K562 (cell line): ENCODE measurements at regions not wholly inside any gene's neighbourhood (a gene's known extent, or its start where the extent isn't known, plus 50 kb on each side); places are given as distances from the start of the nearest gene placed in this dataset.

Experiments
- ATAC-seq: fragments of 200-7000 bp; cut with Tn5 transposase; 3 replicates; pipeline ENCODE4 v1.9.1; 2020; ENCODE audit warnings: moderate library complexity
- BruUV-seq: library from RNA; stranded (reverse); fragments of 400-500 nt; replicated peaks from 2 replicates; lab custom pipeline; 2021; lab: Mats Ljungman, UMichigan
- CTCF ChIA-PET: fragments of 300-600 bp; formaldehyde crosslinking; extraction: SDS; loops from one replicate; lab custom pipeline; 2021; ENCODE audit warnings: low intra/inter-chr PET ratio; lab: Yijun Ruan, JAX
- POLR2A ChIA-PET: fragments of 300-600, 350-650 bp; sonication (Branson Sonifier 250); formaldehyde crosslinking; extraction: SDS; loops from one replicate; lab custom pipeline; 2021; ENCODE audit warnings: antibody characterized with exemption, inconsistent platforms; lab: Yijun Ruan, JAX
- DNase-seq, 4 experiments: peaks; one replicate each; pipeline versions ENCODE4 v3.0.0 to v3.0.0-alpha.2; 2011 to 2018; ENCODE audit warnings: low spot score in 3 of 4, mixed read lengths in 3 of 4; ENCODE audit errors: extremely low read depth in 1 of 4
- FAIRE-seq: peaks from 2 replicates; lab custom pipeline; 2011; peaks lifted over from hg19 to GRCh38; lab: Jason Lieb, UNC
- H2AFZ ChIP-seq: 2 replicates; pipeline ENCODE4 v1.6.0; 2011; ENCODE audit warnings: low read depth, low read length, control low read depth, inconsistent platforms
- H3K27ac ChIP-seq: fragments of 200-600 bp; 3 replicates; pipeline ENCODE4 v1.8.0; 2011; ENCODE audit warnings: low read depth, mild to moderate bottlenecking, control low read depth, inconsistent platforms, low read length, moderate library complexity, mixed read lengths; ENCODE audit errors: extremely low read depth
- H3K27me3 ChIP-seq, 2 experiments: fragments of 300-600 bp in 1 of 2; 2 replicates in 1 of 2; 3 replicates in 1 of 2; pipeline versions ENCODE4 v1.6.0 to v1.8.0; 2011; ENCODE audit warnings: inconsistent platforms in 2 of 2, low read length in 2 of 2, mild to moderate bottlenecking in 1 of 2, mixed read lengths in 1 of 2, moderate library complexity in 1 of 2; ENCODE audit not compliant: control insufficient read depth in 2 of 2, insufficient read depth in 2 of 2
- H3K36me3 ChIP-seq: fragments of 300-600 bp; 3 replicates; pipeline ENCODE4 v1.8.0; 2011; ENCODE audit warnings: mild to moderate bottlenecking, low read length, inconsistent platforms; ENCODE audit not compliant: control insufficient read depth, insufficient read depth
- H3K4me1 ChIP-seq, 2 experiments: fragments of 200-600 bp in 1 of 2; replicated peaks in 1 of 2; 2 replicates in 1 of 2; 3 replicates in 1 of 2; pipeline versions ENCODE4 v1.5.1 to v1.8.0; 2011; ENCODE audit warnings: inconsistent platforms in 2 of 2, low read length in 2 of 2, mild to moderate bottlenecking in 1 of 2, mixed read lengths in 1 of 2, moderate library complexity in 1 of 2; ENCODE audit not compliant: control insufficient read depth in 2 of 2, insufficient read depth in 2 of 2
- H3K4me2 ChIP-seq: 2 replicates; pipeline ENCODE4 v1.6.1; 2011; ENCODE audit warnings: low read length, control low read depth, inconsistent platforms, mixed read lengths; ENCODE audit not compliant: insufficient read depth
- H3K4me3 ChIP-seq: fragments of 200-600 bp; sonication (generic), shearing (Covaris generic); 2 replicates; pipeline ENCODE4 v1.5.1; 2016; ENCODE audit warnings: control low read depth, inconsistent platforms
- H3K79me2 ChIP-seq: fragments of 200-600 bp; 3 replicates; pipeline ENCODE4 v1.8.0; 2011; ENCODE audit warnings: low read length, inconsistent platforms; ENCODE audit not compliant: control insufficient read depth, insufficient read depth
- H3K9ac ChIP-seq, 2 experiments: 2 replicates each; pipeline versions ENCODE4 v1.6.0 to v1.6.1; 2011; ENCODE audit warnings: low read depth in 2 of 2, low read length in 2 of 2, control low read depth in 1 of 2, inconsistent platforms in 1 of 2, mild to moderate bottlenecking in 1 of 2, mixed read lengths in 1 of 2; ENCODE audit not compliant: insufficient read depth in 1 of 2
- H3K9me1 ChIP-seq: one replicate; pipeline ENCODE4 v1.6.0; 2011; ENCODE audit warnings: inconsistent platforms, mild to moderate bottlenecking, low read length, moderate library complexity; ENCODE audit not compliant: control insufficient read depth, insufficient read depth
- H3K9me3 ChIP-seq: replicated peaks from 2 replicates; pipeline ENCODE4 v1.5.1; 2011; ENCODE audit warnings: low read depth, low read length, inconsistent platforms; ENCODE audit not compliant: control insufficient read depth, insufficient read depth
- H4K20me1 ChIP-seq: replicated peaks from 2 replicates; pipeline ENCODE4 v1.6.1; 2011; ENCODE audit warnings: low read length, inconsistent platforms, mixed read lengths; ENCODE audit not compliant: control insufficient read depth, insufficient read depth
- CEBPZ ChIP-seq: fragments of 150-350 bp; IDR thresholded peaks from 2 replicates; pipeline ENCODE4 v1.6.1; 2014; ENCODE audit warnings: low read depth, mild to moderate bottlenecking, low read length, borderline replicate concordance
- ETV5 ChIP-seq: sonication (generic); formaldehyde crosslinking; IDR thresholded peaks from 2 replicates; pipeline ENCODE4 v1.4.0; 2020; ENCODE audit warnings: low read depth, mild to moderate bottlenecking, missing genetic modification reagents
- GATA2 ChIP-seq: sonication (generic); formaldehyde crosslinking; IDR thresholded peaks from 2 replicates; pipeline ENCODE4 v1.4.0; 2020; ENCODE audit warnings: mild to moderate bottlenecking, missing genetic modification reagents
- HMGN3 ChIP-seq: IDR thresholded peaks from 2 replicates; pipeline ENCODE4 v1.6.1; 2011; ENCODE audit warnings: borderline replicate concordance, low read depth, mild to moderate bottlenecking, mixed read lengths, low read length; ENCODE audit not compliant: insufficient read length; ENCODE audit errors: extremely low read depth
- HNRNPK ChIP-seq: fragments of 200-400 bp; formaldehyde crosslinking; IDR thresholded peaks from one replicate; pipeline ENCODE4 v1.6.1; 2018; ENCODE audit warnings: mild to moderate bottlenecking, low read depth, low read length; ENCODE audit not compliant: poor library complexity, severe bottlenecking
- RBM17 ChIP-seq: fragments of 200-400 bp; formaldehyde crosslinking; IDR thresholded peaks from 2 replicates; pipeline ENCODE4 v1.6.1; 2017; ENCODE audit warnings: low read depth, mild to moderate bottlenecking, low read length, borderline replicate concordance
- RCOR1 ChIP-seq, 2 experiments: IDR thresholded peaks; 2 replicates each; pipeline ENCODE4 v1.6.1; 2012; ENCODE audit warnings: low read depth in 2 of 2, low read length in 2 of 2, borderline replicate concordance in 1 of 2, improper control_type of control experiment in 1 of 2
- SMAD4 ChIP-seq: fragments of 250-450 bp; sonication (Bioruptor Pico); conservative IDR thresholded peaks from 2 replicates; pipeline ENCODE4 v1.8.0; 2021; ENCODE audit warnings: inconsistent platforms, mild to moderate bottlenecking, moderate library complexity
- ZBTB7A ChIP-seq: IDR thresholded peaks from 2 replicates; pipeline ENCODE4 v1.6.1; 2011; ENCODE audit warnings: low read depth, mild to moderate bottlenecking, low read length, moderate library complexity, borderline replicate concordance; ENCODE audit not compliant: control insufficient read depth
- ZNF184 ChIP-seq: sonication (generic); formaldehyde crosslinking; IDR thresholded peaks from 2 replicates; pipeline ENCODE4 v1.5.0; 2020; ENCODE audit warnings: missing genetic modification reagents
- ZNF274 ChIP-seq: IDR thresholded peaks from 2 replicates; pipeline ENCODE4 v1.6.1; 2011; ENCODE audit warnings: low read depth, mild to moderate bottlenecking, low read length, moderate library complexity, borderline replicate concordance
- WGBS: fragments of 100-300 bp; shearing (Covaris generic); methylation state at CpG from one replicate; pipeline ENCODE4 v1.1.6; 2016; ENCODE audit warnings: low coverage, mixed read lengths; ENCODE audit not compliant: insufficient coverage; ENCODE audit errors: missing lambda C conversion rate; 5-methylcytosine and 5-hydroxymethylcytosine counted together
- in situ Hi-C: fragments of 300-500 bp; cut with MboI; formaldehyde crosslinking; loops from 4 replicates; pipeline ENCODE4 v1.15.0; 2018; ENCODE audit warnings: inconsistent platforms, mixed read lengths
- intact Hi-C: fragments of 100-400 bp; cut with micrococcal nuclease; formaldehyde crosslinking; loops from 2 replicates; pipeline ENCODE4 v1.14.2; 2022
- TF ChIP-seq, protein P1 (sequence below): fragments of 450-650 bp; IDR thresholded peaks from 2 replicates; pipeline ENCODE4 v1.6.1; 2017; ENCODE audit warnings: mild to moderate bottlenecking, moderate library complexity

GRCh38 chr14:87705439-87705896 is 287.5 kb downstream of the GALC start:
- H3K27ac ChIP-seq = no peak overlapping the region
- no peak for FAIRE-seq

More at GRCh38 chr14:87705439-87705896, 287.5 kb downstream of the GALC start:
- 0% methylated on average over 1 of the region's 1 CpG for WGBS
- Histone ChIP-seq H3K4me1 (no peaks in the 10 kb centered on the region), H2AFZ (no peak overlapping the region), H3K79me2 (no peaks in the 10 kb centered on the region), H3K9me1 (no peaks in the 10 kb centered on the region), H3K27me3 (no peaks in the 10 kb centered on the region), H3K9ac (no peak overlapping the region), H3K4me2 (no peak overlapping the region), H3K36me3 (no peaks in the 10 kb centered on the region), H3K4me3 (no peak overlapping the region), H3K9me3 (no peaks in the 10 kb centered on the region)
- in situ Hi-C loops (no loop called here), intact Hi-C loops (no loop called here)
- no TSS peak for BruUV-seq
- POLR2A ChIA-PET = no interaction called here
- no peak for ATAC-seq
- TF ChIP-seq ETV5 (CRISPR knock-in tag) = no peak
- no peak for TF ChIP-seq ZNF274
- no peak for TF ChIP-seq HNRNPK
- TF ChIP-seq RBM17 = no peak
- TF ChIP-seq CEBPZ = no peak
- TF ChIP-seq SMAD4 (CRISPR knock-in tag) = no peak
- TF ChIP-seq, protein P1, sequence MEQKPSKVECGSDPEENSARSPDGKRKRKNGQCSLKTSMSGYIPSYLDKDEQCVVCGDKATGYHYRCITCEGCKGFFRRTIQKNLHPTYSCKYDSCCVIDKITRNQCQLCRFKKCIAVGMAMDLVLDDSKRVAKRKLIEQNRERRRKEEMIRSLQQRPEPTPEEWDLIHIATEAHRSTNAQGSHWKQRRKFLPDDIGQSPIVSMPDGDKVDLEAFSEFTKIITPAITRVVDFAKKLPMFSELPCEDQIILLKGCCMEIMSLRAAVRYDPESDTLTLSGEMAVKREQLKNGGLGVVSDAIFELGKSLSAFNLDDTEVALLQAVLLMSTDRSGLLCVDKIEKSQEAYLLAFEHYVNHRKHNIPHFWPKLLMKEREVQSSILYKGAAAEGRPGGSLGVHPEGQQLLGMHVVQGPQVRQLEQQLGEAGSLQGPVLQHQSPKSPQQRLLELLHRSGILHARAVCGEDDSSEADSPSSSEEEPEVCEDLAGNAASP = no peak
- no peak for TF ChIP-seq RCOR1 (IDR thresholded peaks at IDR 0.05; ENCODE audit: borderline replicate concordance in 1 of 2, low read depth in 2 of 2, low read length in 2 of 2)
- no peak for TF ChIP-seq ZBTB7A
- no peak for TF ChIP-seq HMGN3
- no peak for TF ChIP-seq ZNF184 (CRISPR knock-in tag)
- TF ChIP-seq GATA2 = no peak
- TF ChIP-seq, all 486 proteins: peak for 0
- no peak for DNase-seq
- CTCF ChIA-PET = no interaction called here
- no peaks in the 10 kb centered on the region for H4K20me1 ChIP-seq
